Motor neuron (in vitro differentiated cells): ENCODE measurements at regions not wholly inside any gene's neighbourhood (a gene's known extent, or its start where the extent isn't known, plus 50 kb on each side); places are given as distances from the start of the nearest gene placed in this dataset.

ENCODE experiments used
- ATAC-seq, 8 experiments: fragments of 200-7000 bp; cut with Tn5 transposase; replicated peaks in 6 of 8; 2 replicates each; pipeline ENCODE4 v1.8.0; 2021; ENCODE audit warnings: mild to moderate bottlenecking in 8 of 8, moderate library complexity in 8 of 8
- H3K27ac ChIP-seq, 2 donors: fragments of 250-450 bp; sonication (Bioruptor Pico); 2 replicates each; pipeline ENCODE4 v1.9.0; 2021; ENCODE audit warnings: antibody characterized with exemption in 2 of 2, mild to moderate bottlenecking in 2 of 2, moderate library complexity in 1 of 2
- H3K4me1 ChIP-seq, 2 donors: fragments of 250-450 bp; sonication (Bioruptor Pico); replicated peaks in 1 of 2; 2 replicates each; pipeline ENCODE4 v1.6.1; 2021; ENCODE audit warnings: antibody characterized with exemption in 2 of 2, mild to moderate bottlenecking in 2 of 2, moderate library complexity in 1 of 2
- H3K4me3 ChIP-seq, 5 donors: fragments of 250-450 bp; sonication (Bioruptor Pico); 2 replicates each; pipeline ENCODE4 v1.9.0; 2021; ENCODE audit warnings: antibody characterized with exemption in 5 of 5, mild to moderate bottlenecking in 5 of 5, moderate library complexity in 4 of 5
- WGBS, 10 experiments: fragments of 450-650 bp; shearing (Covaris generic); methylation state at CpG; one replicate each; pipeline ENCODE4 v1.0.0; 2022; 5-methylcytosine and 5-hydroxymethylcytosine counted together
- in situ Hi-C, 9 experiments: fragments of 400-800 bp; cut with MboI; loops; one replicate each; pipeline ENCODE4 v1.15.0; 2021; ENCODE audit warnings: low sequenced_read_pairs in 9 of 9, low pct_unique_long_range_greater_than_20kb in 2 of 9; ENCODE audit not compliant: unreplicated experiment in 9 of 9

DNA sequence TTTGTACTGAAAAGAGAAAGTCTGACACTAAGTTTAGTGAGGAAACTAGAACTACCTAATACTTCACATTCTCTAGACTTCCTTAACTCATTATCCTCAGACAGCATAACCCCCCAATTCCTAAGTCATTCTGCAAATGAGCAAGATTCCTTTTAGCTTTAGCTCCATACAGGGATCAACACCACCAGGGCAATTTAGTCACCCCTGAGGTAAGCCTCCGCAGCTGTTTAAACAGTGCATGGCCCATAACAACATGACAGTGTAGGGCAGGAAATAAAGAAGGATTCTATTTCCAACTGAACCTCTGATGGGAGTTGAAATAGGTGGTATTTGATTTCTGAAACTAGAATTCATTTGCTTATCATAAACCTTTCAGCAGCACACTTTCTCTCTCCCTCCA lies 112.8 kb upstream of the DKK2 start:
- Histone ChIP-seq H3K27ac (no peak overlapping the region), H3K4me3 (no peak overlapping the region), H3K4me1 (no peaks in the 10 kb centered on the region)
- WGBS, 10 experiments, result 63 to 100% (median 100%) methylated on average over 1 of the region's 1 CpG; no CpG with 5 or more reads in 4 of the 10 experiments
- in situ Hi-C loops, result no loop called here
- ATAC-seq, result no peak

DNA sequence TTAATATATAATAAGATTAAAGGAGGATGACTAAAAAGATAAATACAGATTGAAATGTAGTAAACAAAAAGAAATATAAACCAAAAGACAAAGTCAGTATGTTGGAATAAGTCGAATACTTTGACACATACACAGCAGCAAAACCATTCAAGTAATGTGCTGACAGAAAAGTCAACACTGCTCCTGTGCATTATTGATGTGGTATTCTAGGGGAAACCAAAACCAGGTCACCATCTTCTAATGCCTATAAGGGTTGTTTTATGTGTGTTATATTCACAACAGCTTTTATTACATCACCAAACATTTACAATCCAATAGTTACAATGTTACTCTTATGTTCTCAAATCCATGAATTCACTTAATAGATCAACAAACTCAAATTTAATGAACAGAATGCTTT lies 111.8 kb upstream of the DKK2 start:
- Histone ChIP-seq H3K4me1 (no peaks in the 10 kb centered on the region), H3K4me3 (no peak overlapping the region), H3K27ac (no peak overlapping the region)
- 22 to 100% (median 81%) methylated on average over 1 of the region's 1 CpG; no CpG with 5 or more reads in 1 of the 10 experiments for WGBS, 10 experiments
- in situ Hi-C loops, result no loop called here
- no peak for ATAC-seq

DNA sequence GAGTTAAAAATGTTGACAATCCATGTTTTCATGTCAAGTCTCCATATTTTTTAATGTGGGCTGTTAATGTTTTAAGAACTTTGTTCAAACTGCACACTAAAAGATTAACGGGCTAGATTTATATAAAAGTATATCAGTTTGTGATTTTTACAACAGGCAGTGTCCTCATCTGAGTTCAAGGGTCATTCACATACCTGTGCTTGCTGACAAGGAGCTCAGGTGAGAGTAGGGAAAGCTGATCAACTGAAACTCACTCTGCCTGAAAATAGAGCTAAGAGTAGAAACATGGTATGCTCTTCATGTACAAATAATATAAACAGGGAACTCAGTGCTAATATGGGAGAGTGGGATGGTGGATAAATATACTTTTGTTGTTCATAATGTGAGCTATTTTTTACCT lies 102.3 kb upstream of the DKK2 start:
- ATAC-seq, result no peak
- in situ Hi-C loops, result no loop called here
- Histone ChIP-seq H3K4me3 (no peak overlapping the region), H3K4me1 (no peaks in the 10 kb centered on the region), H3K27ac (no peak overlapping the region)
- 22 to 100% (median 72%) methylated on average over 1 of the region's 1 CpG for WGBS, 10 experiments

DNA sequence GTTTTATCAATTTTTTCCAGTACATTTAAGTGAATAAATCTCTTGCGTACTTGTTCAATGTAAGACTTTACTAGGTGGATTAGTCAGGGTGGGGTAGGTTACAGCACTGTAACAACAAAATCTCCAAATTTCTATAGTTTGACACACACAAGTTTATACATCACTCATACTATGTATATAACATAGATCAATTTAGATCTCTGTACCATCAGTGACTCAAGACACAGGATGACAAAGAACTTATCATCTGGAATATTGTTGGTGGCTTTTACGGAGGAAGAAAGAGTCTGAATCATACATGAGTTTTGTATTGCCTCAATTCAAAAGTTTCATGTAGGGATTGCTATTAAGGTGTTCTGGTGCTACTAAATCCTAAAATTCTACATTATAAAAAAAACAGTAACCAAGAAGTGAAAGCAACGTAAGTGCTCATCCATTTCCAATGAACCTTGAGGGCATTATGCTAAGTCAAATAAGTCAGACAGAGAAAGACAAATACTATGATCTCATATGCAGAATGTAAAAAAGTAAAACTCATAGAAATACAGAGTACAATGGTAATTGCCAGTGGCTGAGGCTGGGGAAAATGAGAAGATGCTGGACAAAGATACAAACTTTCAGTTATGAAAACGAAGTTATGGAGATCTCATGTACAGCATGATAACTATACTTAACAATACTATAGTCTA lies 98.0 kb upstream of the DKK2 start:
- peak in 3 of 8 experiments; percentile 29 to 74 (median 57) for ATAC-seq
- 38 to 93% (median 78%) methylated on average over 1 to 4 of the region's 4 CpGs for WGBS, 10 experiments
- H3K27ac ChIP-seq, result no peak overlapping the region
- in situ Hi-C loops, result no loop called here
- no peak overlapping the region for H3K4me3 ChIP-seq
- no peaks in the 10 kb centered on the region for H3K4me1 ChIP-seq

DNA sequence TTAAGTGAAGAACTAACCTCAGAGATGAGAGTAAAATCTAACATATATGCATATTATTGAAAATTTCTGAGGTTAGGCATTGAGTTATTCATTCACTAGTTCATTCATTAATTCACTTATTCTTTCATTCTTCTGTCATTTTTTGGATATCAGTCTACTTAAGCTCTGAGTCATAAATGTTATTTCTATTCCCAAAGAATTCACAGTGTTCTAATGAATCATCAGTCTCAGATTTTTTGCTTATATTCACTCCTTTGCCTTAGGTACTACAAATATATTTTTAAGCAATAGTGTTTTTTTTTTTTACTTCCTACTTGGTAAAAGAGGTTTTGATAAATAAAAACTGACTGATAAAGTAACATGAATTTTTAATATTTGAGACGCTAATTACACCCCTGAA lies 95.2 kb upstream of the DKK2 start:
- no peak overlapping the region for H3K27ac ChIP-seq
- H3K4me3 ChIP-seq, result no peak overlapping the region
- in situ Hi-C loops, result no loop called here
- peak in 1 of 8 experiments; percentile 22 for ATAC-seq
- H3K4me1 ChIP-seq, result no peaks in the 10 kb centered on the region
- WGBS, 10 experiments, result 58 to 94% (median 76%) methylated on average over 1 of the region's 1 CpG; no CpG with 5 or more reads in 1 of the 10 experiments

DNA sequence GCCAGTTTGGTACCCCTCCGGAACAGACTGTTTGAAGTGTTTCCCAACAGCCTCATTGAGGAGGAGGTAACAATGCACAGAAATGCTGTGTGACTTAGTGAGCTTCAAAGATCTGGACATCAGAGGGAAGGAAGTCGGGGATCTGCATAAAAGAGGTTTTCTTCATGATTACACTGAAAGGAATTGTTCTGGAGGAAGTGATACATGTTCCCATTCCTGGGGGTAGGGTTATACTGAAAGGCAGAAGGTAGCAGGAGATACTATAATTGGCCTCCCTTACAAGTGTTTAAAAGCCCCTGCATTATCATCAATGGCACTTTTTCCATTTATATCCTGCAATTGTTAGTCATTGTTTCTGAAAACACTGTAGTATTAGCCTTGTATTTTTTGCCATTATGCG lies 94.0 kb upstream of the DKK2 start:
- 21 to 74% (median 57%) methylated on average over 1 to 3 of the region's 3 CpGs for WGBS, 10 experiments
- H3K4me3 ChIP-seq, result no peak overlapping the region
- H3K4me1 ChIP-seq, result no peaks in the 10 kb centered on the region
- in situ Hi-C loops, result no loop called here
- H3K27ac ChIP-seq, result no peak overlapping the region
- ATAC-seq, result no peak

DNA sequence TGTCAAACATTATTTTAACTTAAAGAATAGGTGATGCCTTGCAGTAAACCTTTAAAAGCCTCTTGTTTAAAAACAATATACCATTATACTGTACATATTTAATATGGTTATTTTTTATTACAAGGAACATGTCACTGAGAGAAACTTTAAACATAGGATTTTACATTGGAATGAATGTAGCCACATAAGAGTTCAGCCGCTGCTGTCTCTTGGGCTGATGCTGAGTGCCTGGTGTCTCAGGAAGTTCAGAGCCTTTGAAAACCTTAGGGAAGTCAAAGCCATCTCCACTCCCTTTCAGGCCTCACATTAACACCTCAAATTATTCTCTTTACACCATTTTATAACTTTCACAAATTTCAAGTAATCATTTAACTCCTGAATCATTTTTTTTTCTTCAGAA lies 93.5 kb upstream of the DKK2 start:
- no peak overlapping the region for H3K4me3 ChIP-seq
- H3K27ac ChIP-seq, result no peak overlapping the region
- no peak for ATAC-seq
- in situ Hi-C loops, result no loop called here
- WGBS, 10 experiments, result 83 to 100% (median 86%) methylated on average over 1 of the region's 1 CpG; no CpG with 5 or more reads in 5 of the 10 experiments
- no peaks in the 10 kb centered on the region for H3K4me1 ChIP-seq

DNA sequence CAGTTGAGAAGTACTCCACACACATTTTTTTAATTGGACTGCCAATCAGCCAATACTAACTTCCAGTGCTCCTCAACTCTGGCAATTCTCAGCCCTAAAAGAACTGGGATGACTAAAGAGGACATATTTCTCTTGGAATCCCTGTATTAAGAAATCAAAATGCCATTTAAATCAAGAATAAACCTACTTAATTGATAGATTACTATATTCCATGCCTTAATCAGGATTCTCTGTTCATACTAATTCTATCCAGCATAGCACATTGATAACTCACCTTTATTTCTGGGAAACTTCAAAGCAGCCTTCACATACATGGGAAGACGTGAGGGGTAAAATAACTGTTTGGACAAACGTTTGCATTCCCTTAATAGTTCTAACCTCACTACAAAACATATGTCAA lies 93.0 kb upstream of the DKK2 start:
- in situ Hi-C loops, result no loop called here
- Histone ChIP-seq H3K27ac (no peak overlapping the region), H3K4me3 (no peak overlapping the region), H3K4me1 (no peaks in the 10 kb centered on the region)
- 31 to 89% (median 60%) methylated on average over 1 to 2 of the region's 2 CpGs; no CpG with 5 or more reads in 3 of the 10 experiments for WGBS, 10 experiments
- no peak for ATAC-seq

DNA sequence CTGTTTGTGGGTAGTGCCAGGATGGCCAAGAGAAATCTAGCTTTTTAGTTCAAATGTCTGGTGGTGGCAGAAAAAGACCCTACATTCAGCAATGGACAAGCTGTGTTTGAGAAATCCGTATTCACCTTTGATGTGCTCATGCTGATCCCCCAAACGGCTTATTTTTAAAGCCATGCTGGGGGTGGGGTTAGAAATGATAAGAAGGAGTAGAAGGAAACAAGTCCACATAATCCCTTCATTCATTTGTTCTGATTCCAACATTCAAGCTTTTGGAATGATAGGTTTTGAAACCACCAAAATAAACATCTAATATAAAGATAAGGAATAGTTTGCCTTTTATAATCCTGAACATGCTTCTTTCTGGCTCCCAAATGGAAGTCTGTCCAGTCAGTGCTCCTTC lies 92.0 kb upstream of the DKK2 start:
- no peak overlapping the region for H3K27ac ChIP-seq
- 56 to 94% (median 74%) methylated on average over 2 of the region's 2 CpGs; no CpG with 5 or more reads in 2 of the 10 experiments for WGBS, 10 experiments
- no peak overlapping the region for H3K4me3 ChIP-seq
- in situ Hi-C loops, result no loop called here
- no peak for ATAC-seq
- no peaks in the 10 kb centered on the region for H3K4me1 ChIP-seq

DNA sequence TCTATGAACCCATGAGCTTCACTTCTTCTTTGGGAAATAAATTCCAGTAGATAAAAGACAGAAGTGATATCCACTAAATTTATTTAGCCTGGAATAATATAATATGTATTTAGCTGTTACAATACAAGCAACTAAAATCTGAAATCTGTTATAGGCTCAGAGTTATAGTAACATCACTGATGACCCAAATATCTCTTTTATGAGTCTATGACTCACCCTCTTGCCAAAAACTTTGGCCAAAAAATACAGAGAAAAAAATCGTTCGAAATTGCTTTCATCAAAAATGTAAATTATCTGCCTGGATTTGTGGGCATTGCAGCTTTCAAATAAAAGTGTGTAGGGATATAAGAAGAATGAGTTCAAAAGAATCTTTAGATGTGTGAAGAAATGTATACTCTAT lies 89.4 kb upstream of the DKK2 start:
- no peak for ATAC-seq
- WGBS, 10 experiments, result 0 to 100% (median 58%) methylated on average over 2 of the region's 2 CpGs; no CpG with 5 or more reads in 3 of the 10 experiments
- no peak overlapping the region for H3K4me3 ChIP-seq
- H3K4me1 ChIP-seq, result no peaks in the 10 kb centered on the region
- no peak overlapping the region for H3K27ac ChIP-seq
- in situ Hi-C loops, result no loop called here

DNA sequence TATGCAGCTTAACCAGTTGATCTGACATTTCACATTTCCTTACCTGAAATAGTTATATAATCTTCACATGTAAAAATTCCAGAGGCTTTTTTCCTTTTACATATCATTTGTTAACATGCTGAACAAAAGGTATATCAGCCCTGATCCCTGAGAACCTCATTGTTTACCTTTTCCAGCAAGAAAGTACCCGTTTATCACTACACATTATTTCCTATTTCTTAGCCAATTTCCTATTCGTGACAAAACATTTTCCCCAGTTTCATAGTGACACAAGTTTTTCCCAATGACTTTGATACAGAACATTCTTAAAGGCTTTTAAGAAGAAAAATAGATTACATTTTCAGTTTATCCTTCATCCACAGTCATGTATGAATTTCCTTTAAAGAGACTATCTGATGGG lies 86.6 kb upstream of the DKK2 start:
- ATAC-seq, result no peak
- no peaks in the 10 kb centered on the region for H3K4me1 ChIP-seq
- H3K27ac ChIP-seq, result no peak overlapping the region
- H3K4me3 ChIP-seq, result no peak overlapping the region
- in situ Hi-C loops, result no loop called here
- WGBS, 10 experiments, result 0 to 100% (median 80%) methylated on average over 1 to 2 of the region's 2 CpGs; no CpG with 5 or more reads in 1 of the 10 experiments

DNA sequence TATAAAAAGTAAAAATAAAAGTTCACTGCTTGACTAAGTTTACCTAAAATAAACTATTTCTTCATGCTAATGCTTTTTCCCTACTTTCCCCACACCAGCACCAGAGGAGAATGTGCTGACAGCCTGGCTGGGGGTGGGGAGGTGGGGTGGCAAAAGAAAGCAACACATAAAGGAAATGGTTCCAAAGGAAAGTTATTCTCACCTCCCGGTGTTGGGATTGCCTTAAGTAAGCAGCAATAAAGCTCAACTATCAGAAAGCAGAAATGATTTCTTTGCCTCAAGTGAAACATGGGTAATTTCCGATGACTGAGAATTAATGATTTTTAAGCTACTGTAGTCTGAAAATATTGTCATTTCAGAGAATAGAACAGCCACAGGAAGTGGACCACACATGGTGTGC lies 84.5 kb upstream of the DKK2 start:
- Histone ChIP-seq H3K27ac (no peak overlapping the region), H3K4me3 (no peak overlapping the region), H3K4me1 (no peaks in the 10 kb centered on the region)
- in situ Hi-C loops, result no loop called here
- ATAC-seq, result peak in 2 of 8 experiments; percentile 41 to 56
- 0 to 100% (median 35%) methylated on average over 1 to 2 of the region's 2 CpGs; no CpG with 5 or more reads in 2 of the 10 experiments for WGBS, 10 experiments

DNA sequence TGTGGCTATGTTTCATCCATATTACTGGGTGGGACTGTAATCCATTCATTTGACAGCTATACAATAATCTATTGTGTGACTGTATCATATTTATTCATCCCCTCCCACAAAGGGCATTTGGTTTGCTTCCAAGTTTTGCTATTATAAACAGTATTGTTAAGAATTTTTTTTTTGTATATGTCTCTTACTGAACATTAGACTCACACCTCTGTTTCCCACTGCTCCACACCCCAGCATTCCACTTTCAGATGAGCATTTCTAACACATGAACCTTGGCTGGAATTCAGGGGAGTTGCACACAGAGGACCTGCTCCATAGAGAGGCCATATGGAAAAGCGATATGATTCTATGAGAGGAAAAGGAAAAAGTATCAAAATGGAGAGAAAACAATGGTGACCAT lies 81.6 kb upstream of the DKK2 start:
- 33 to 100% (median 82%) methylated on average over 1 of the region's 1 CpG; no CpG with 5 or more reads in 4 of the 10 experiments for WGBS, 10 experiments
- H3K4me1 ChIP-seq, result no peaks in the 10 kb centered on the region
- no peak for ATAC-seq
- in situ Hi-C loops, result no loop called here
- H3K27ac ChIP-seq, result no peak overlapping the region
- H3K4me3 ChIP-seq, result no peak overlapping the region

DNA sequence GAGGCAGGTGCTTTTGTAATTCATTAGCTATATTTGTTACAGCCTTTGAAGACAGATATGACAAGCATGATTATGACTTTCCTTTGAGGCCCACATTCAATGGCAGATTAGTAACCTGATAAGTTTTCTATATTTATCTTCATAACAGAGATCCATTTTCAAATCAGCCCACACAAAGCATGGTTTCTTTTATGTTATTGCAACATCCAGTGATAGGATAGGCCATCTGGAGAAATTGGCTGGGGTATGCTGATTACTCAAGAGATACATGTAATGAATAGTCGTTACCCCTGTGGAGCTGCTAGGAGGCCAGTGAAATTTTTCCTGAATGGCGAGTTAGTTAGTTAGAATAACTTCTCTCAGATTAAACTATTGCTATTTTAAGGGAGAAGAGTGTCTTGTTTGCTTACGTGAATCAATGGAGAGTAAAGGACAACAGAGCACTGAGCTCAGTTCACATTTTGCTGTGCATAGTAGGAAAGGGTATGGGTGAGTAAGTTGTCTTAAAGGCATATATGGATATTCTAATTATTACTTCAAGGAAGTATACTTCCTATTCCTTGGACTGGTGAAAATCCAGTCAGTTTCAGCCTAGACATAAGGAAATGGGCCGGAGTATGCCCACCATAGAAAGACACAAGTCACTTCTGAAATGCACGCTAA lies 79.2 kb upstream of the DKK2 start:
- Histone ChIP-seq H3K4me1 (no peaks in the 10 kb centered on the region), H3K27ac (no peak overlapping the region), H3K4me3 (no peak overlapping the region)
- ATAC-seq, result peak in 2 of 8 experiments; percentile 43 to 63
- WGBS, 10 experiments, result 50 to 100% (median 93%) methylated on average over 1 to 5 of the region's 5 CpGs
- in situ Hi-C loops, result no loop called here
